IMR-90 (cell line): ENCODE measurements at regions not wholly inside any gene's neighbourhood (a gene's known extent, or its start where the extent isn't known, plus 50 kb on each side); places are given as distances from the start of the nearest gene placed in this dataset.

ENCODE experiments used
- ATAC-seq: fragments of 200-7000 bp; cut with Tn5 transposase; 2 replicates; pipeline ENCODE4 v1.9.1; 2020; ENCODE audit warnings: low read depth, mild to moderate bottlenecking, moderate library complexity
- BruUV-seq: library from RNA; stranded (reverse); fragments of 400-500 nt; replicated peaks from 2 replicates; lab custom pipeline; 2021; lab: Mats Ljungman, UMichigan
- CTCF ChIA-PET: fragments of 300-600 bp; formaldehyde crosslinking; extraction: SDS; loops from one replicate; lab custom pipeline; 2021; ENCODE audit warnings: antibody characterized with exemption; lab: Yijun Ruan, JAX
- POLR2A ChIA-PET: fragments of 300-600 bp; sonication (Branson Sonifier 250); formaldehyde crosslinking; loops from one replicate; lab custom pipeline; 2022; ENCODE audit warnings: antibody characterized with exemption; ENCODE audit not compliant: unreplicated experiment; lab: Charles Lee
- DNase-seq: peaks from one replicate; pipeline ENCODE4 v3.0.0; 2013
- H2AFZ ChIP-seq: replicated peaks from 2 replicates; pipeline ENCODE3; 2013; ENCODE audit warnings: low read length, mild to moderate bottlenecking; ENCODE audit not compliant: poor library complexity
- H2AK5ac ChIP-seq: 2 replicates; pipeline ENCODE4 v1.6.1; 2013; ENCODE audit warnings: low read depth, low read length, inconsistent platforms
- H2AK9ac ChIP-seq: replicated peaks from 2 replicates; pipeline ENCODE3; 2013; ENCODE audit warnings: mild to moderate bottlenecking, low read depth, low read length, moderate library complexity; ENCODE audit not compliant: poor library complexity
- H2BK120ac ChIP-seq: 2 replicates; pipeline ENCODE4 v1.6.1; 2013; ENCODE audit warnings: low read depth, low read length, inconsistent platforms
- H2BK15ac ChIP-seq: 3 replicates; pipeline ENCODE4 v1.6.1; 2013; ENCODE audit warnings: low read depth, low read length, inconsistent platforms
- H2BK20ac ChIP-seq: 2 replicates; pipeline ENCODE4 v1.6.1; 2013; ENCODE audit warnings: low read depth, mild to moderate bottlenecking, inconsistent platforms, low read length, moderate library complexity
- H2BK5ac ChIP-seq: 2 replicates; pipeline ENCODE4 v1.6.1; 2013; ENCODE audit warnings: mild to moderate bottlenecking, low read depth, low read length, inconsistent platforms; ENCODE audit not compliant: poor library complexity, severe bottlenecking
- H3K14ac ChIP-seq: replicated peaks from 2 replicates; pipeline ENCODE4 v1.6.1; 2013; ENCODE audit warnings: low read depth, low read length, inconsistent platforms
- H3K18ac ChIP-seq: 2 replicates; pipeline ENCODE4 v1.6.1; 2013; ENCODE audit warnings: low read depth, low read length, control low read depth
- H3K23ac ChIP-seq: 2 replicates; pipeline ENCODE4 v1.6.1; 2013; ENCODE audit warnings: low read depth, low read length, inconsistent platforms
- H3K27ac ChIP-seq: 2 replicates; pipeline ENCODE4 v1.5.1; 2013; ENCODE audit warnings: mild to moderate bottlenecking, control low read depth, low read length; ENCODE audit not compliant: insufficient read depth
- H3K27me3 ChIP-seq: 2 replicates; pipeline ENCODE4 v1.6.1; 2013; ENCODE audit warnings: low read length; ENCODE audit not compliant: control insufficient read depth, insufficient read depth
- H3K36me3 ChIP-seq: 2 replicates; pipeline ENCODE4 v1.6.1; 2013; ENCODE audit warnings: low read length, mixed read lengths; ENCODE audit not compliant: control insufficient read depth, insufficient read depth
- H3K4ac ChIP-seq: 2 replicates; pipeline ENCODE4 v1.6.1; 2013; ENCODE audit warnings: low read depth, low read length, inconsistent platforms
- H3K4me1 ChIP-seq: 2 replicates; pipeline ENCODE4 v1.6.1; 2013; ENCODE audit warnings: low read length, mixed read lengths; ENCODE audit not compliant: control insufficient read depth, insufficient read depth
- H3K4me2 ChIP-seq: 2 replicates; pipeline ENCODE4 v1.6.1; 2013; ENCODE audit warnings: low read depth, mild to moderate bottlenecking, control low read depth, low read length, moderate library complexity
- H3K4me3 ChIP-seq: 2 replicates; pipeline ENCODE4 v1.5.1; 2013; ENCODE audit warnings: low read depth, mild to moderate bottlenecking, control low read depth, low read length, moderate library complexity; ENCODE audit not compliant: insufficient read depth
- H3K56ac ChIP-seq: 2 replicates; pipeline ENCODE4 v1.6.1; 2013; ENCODE audit warnings: low read length, inconsistent platforms; ENCODE audit not compliant: insufficient read depth; ENCODE audit errors: extremely low read depth
- H3K79me1 ChIP-seq, 2 experiments: 2 replicates each; pipeline ENCODE4 v1.6.1; 2013; ENCODE audit warnings: low read length in 2 of 2, inconsistent platforms in 1 of 2, low read depth in 1 of 2
- H3K9ac ChIP-seq: 2 replicates; pipeline ENCODE4 v1.6.1; 2013; ENCODE audit warnings: low read depth, low read length, control low read depth
- H3K9me1 ChIP-seq: 2 replicates; pipeline ENCODE4 v1.6.1; 2013; ENCODE audit warnings: low read length, inconsistent platforms; ENCODE audit not compliant: insufficient read depth
- H3K9me3 ChIP-seq: 2 replicates; pipeline ENCODE4 v1.6.1; 2013; ENCODE audit warnings: low read length; ENCODE audit not compliant: control insufficient read depth, insufficient read depth
- H4K20me1 ChIP-seq: 2 replicates; pipeline ENCODE4 v1.6.1; 2013; ENCODE audit warnings: low read length, inconsistent platforms; ENCODE audit not compliant: insufficient read depth
- H4K5ac ChIP-seq: 2 replicates; pipeline ENCODE4 v1.6.1; 2013; ENCODE audit warnings: mild to moderate bottlenecking, low read depth, low read length, control low read depth
- H4K8ac ChIP-seq, 2 experiments: 2 replicates each; pipeline ENCODE4 v1.6.1; 2013; ENCODE audit warnings: low read depth in 2 of 2, low read length in 2 of 2, control low read depth in 1 of 2, inconsistent platforms in 1 of 2
- H4K91ac ChIP-seq: 2 replicates; pipeline ENCODE4 v1.6.1; 2013; ENCODE audit warnings: low read depth, low read length, inconsistent platforms; ENCODE audit not compliant: insufficient read depth
- BHLHE40 ChIP-seq: fragments of 150-350 bp; IDR thresholded peaks from 2 replicates; pipeline ENCODE4 v1.6.1; 2016; ENCODE audit warnings: mild to moderate bottlenecking, low read depth, low read length
- CEBPB ChIP-seq: IDR thresholded peaks from 2 replicates; pipeline ENCODE4 v1.6.1; 2012; ENCODE audit warnings: low read depth, low read length, improper control_type of control experiment
- CHD1 ChIP-seq: IDR thresholded peaks from 2 replicates; pipeline ENCODE4 v1.6.1; 2012; ENCODE audit warnings: low read depth, low read length, improper control_type of control experiment
- CTCF ChIP-seq: conservative IDR thresholded peaks from 2 replicates; pipeline ENCODE4 v1.5.1; 2012; ENCODE audit warnings: mild to moderate bottlenecking, low read depth, low read length, improper control_type of control experiment
- FOS ChIP-seq: fragments of 150-350 bp; IDR thresholded peaks from 2 replicates; pipeline ENCODE4 v1.6.1; 2016; ENCODE audit warnings: low read depth, low read length
- MAFK ChIP-seq: IDR thresholded peaks from 2 replicates; pipeline ENCODE4 v1.6.1; 2012; ENCODE audit warnings: low read depth, low read length, improper control_type of control experiment
- MAZ ChIP-seq: IDR thresholded peaks from 2 replicates; pipeline ENCODE4 v1.6.1; 2012; ENCODE audit warnings: low read depth, mild to moderate bottlenecking, low read length, improper control_type of control experiment, moderate library complexity, borderline replicate concordance
- NFE2L2 ChIP-seq: fragments of 150-350 bp; IDR thresholded peaks from 2 replicates; pipeline ENCODE4 v1.6.1; 2016; ENCODE audit warnings: low read depth, mild to moderate bottlenecking, low read length
- POLR2A ChIP-seq: IDR thresholded peaks from 2 replicates; pipeline ENCODE4 v1.6.1; 2012; ENCODE audit warnings: mild to moderate bottlenecking, low read depth, low read length
- RAD21 ChIP-seq: IDR thresholded peaks from 2 replicates; pipeline ENCODE4 v1.6.1; 2012; ENCODE audit warnings: low read length, improper control_type of control experiment
- RCOR1 ChIP-seq: IDR thresholded peaks from 2 replicates; pipeline ENCODE4 v1.6.1; 2012; ENCODE audit warnings: mild to moderate bottlenecking, low read length, improper control_type of control experiment; ENCODE audit not compliant: insufficient replicate concordance
- USF2 ChIP-seq: fragments of 150-350 bp; IDR thresholded peaks from 2 replicates; pipeline ENCODE4 v1.6.1; 2017; ENCODE audit warnings: mild to moderate bottlenecking, antibody characterized with exemption, low read length, low read depth
- WGBS, 2 experiments: methylation state at CpG; one replicate each; pipeline versions ENCODE4 v1.1.5 to v1.1.7; 2013; ENCODE audit warnings: missing lambda C conversion rate in 2 of 2; ENCODE audit not compliant: insufficient read length in 1 of 2; ENCODE audit errors: extremely low coverage in 2 of 2; 5-methylcytosine and 5-hydroxymethylcytosine counted together
- dilution Hi-C: fragments of 300-500 bp; cut with HindIII; formaldehyde crosslinking; loops from one replicate; pipeline ENCODE4 v1.14.3; 2018; ENCODE audit warnings: low sequenced_read_pairs; ENCODE audit not compliant: unreplicated experiment
- in situ Hi-C: fragments of 300-500 bp; cut with MboI; formaldehyde crosslinking; loops from 3 replicates; pipeline ENCODE4 v1.14.3; 2019; ENCODE audit warnings: low sequenced_read_pairs, inconsistent platforms, mixed read lengths
- intact Hi-C: fragments of 100-400 bp; cut with micrococcal nuclease; formaldehyde crosslinking; loops from 2 replicates; pipeline ENCODE4 v1.10.0; 2022

GRCh38 chr13:111604097-111604496, 283.7 kb downstream of the TEX29 start:
- H3K36me3 ChIP-seq: no peaks in the 10 kb centered on the region
- no TSS peak for BruUV-seq
- no peak overlapping the region for H4K5ac ChIP-seq
- H2AK9ac ChIP-seq: no peak overlapping the region
- H3K4ac ChIP-seq: no peak overlapping the region
- H3K9me1 ChIP-seq: no peaks in the 10 kb centered on the region
- no peaks in the 10 kb centered on the region for H4K20me1 ChIP-seq
- no peak overlapping the region for H2BK20ac ChIP-seq
- ChIA-PET POLR2A (no interaction called here), CTCF (no interaction called here)
- H3K9ac ChIP-seq: no peak overlapping the region
- no peak overlapping the region for H3K4me3 ChIP-seq
- no peak overlapping the region for H2BK120ac ChIP-seq
- H3K27me3 ChIP-seq: no peaks in the 10 kb centered on the region
- no peak overlapping the region for H3K23ac ChIP-seq
- intact Hi-C loops (no loop called here), in situ Hi-C loops (no loop called here), dilution Hi-C loops (no loop called here)
- no peak overlapping the region for H2AFZ ChIP-seq
- H2BK15ac ChIP-seq: no peak overlapping the region
- H4K8ac ChIP-seq: no peak overlapping the region
- no peaks in the 10 kb centered on the region for H3K4me1 ChIP-seq
- DNase-seq (no peak), ATAC-seq (no peak)
- no peak overlapping the region for H3K14ac ChIP-seq
- H3K79me1 ChIP-seq: no peaks in the 10 kb centered on the region
- H2AK5ac ChIP-seq: no peak overlapping the region
- H2BK5ac ChIP-seq: no peak overlapping the region
- H3K56ac ChIP-seq: no peak overlapping the region
- H3K4me2 ChIP-seq: no peak overlapping the region
- H3K18ac ChIP-seq: no peak overlapping the region
- H4K91ac ChIP-seq: no peak overlapping the region
- TF ChIP-seq RAD21 (no peak), USF2 (no peak), MAFK (no peak), POLR2A (no peak), RCOR1 (no peak), CHD1 (no peak), CEBPB (no peak), FOS (no peak), NFE2L2 (no peak), BHLHE40 (no peak), MAZ (no peak), CTCF (no peak)
- H3K27ac ChIP-seq: no peak overlapping the region
- H3K9me3 ChIP-seq: peaks cover 30% of the 10 kb centered on the region
- WGBS, 2 experiments: 80% methylated on average over 3 of the region's 14 CpGs; no CpG with 5 or more reads in 1 of the 2 experiments
